Loucy (cell line): ENCODE measurements at regions not wholly inside any gene's neighbourhood (a gene's known extent, or its start where the extent isn't known, plus 50 kb on each side); places are given as distances from the start of the nearest gene placed in this dataset.
"Not testable (repeated sequence)": the region's sequence is repeated elsewhere in the genome, so short reads cannot be mapped to it uniquely, and the experiment has no call there.

ENCODE experiments used
- EZH2phosphoT487 ChIP-seq: fragments of 200-600 bp; IDR thresholded peaks from 2 replicates; pipeline ENCODE4 v1.6.1; 2018; ENCODE audit warnings: antibody characterized with exemption, mild to moderate bottlenecking, moderate library complexity, borderline replicate concordance
- TF ChIP-seq, protein P1 (sequence below): fragments of 200-600 bp; sonication (generic); conservative IDR thresholded peaks from 2 replicates; pipeline ENCODE4 v1.5.1; 2014; ENCODE audit warnings: mild to moderate bottlenecking, antibody characterized with exemption, low read length

DNA sequence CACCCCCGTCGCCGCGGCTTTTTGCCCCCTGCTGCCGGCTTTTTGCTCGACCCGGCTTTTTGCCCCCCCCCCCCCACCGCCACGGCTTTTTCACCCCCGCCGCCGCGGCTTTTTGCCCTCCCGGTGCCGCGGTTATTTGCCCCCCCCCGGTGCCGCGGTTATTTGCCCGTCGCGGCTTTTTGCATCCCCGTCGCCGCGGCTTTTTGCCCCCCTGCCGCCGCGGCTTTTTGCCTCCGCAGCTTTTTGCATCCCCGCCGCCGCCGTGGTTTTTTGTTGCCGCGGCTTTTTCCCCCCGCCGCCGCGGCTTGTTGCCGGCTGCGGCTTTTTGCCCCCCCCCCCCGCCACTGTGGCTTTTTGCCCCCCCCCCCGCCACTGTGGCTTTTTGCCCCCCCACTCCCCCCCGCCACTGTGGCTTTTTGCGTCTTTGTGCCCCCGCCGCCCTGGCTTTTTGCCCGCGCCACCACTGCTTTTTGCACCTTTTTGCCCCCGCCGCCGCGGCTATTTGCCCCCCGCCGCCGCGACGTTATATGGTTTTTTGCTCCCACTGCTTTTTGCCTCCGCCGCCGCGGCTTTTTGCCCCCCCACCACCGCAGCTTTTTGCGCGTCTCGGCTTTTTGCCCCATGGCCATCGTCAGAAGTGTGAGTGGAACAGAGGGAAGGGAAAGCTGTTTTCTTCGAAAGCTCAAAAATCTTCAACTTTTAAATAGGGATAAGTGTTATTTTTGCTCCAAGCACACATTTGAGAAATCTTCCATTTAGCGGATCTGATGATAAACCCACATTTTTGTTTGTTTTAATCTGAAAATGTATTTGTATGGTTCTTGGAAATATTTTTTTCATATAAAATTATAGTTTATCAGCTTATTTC, 2787.6 kb downstream of the RPIA start:
- TF ChIP-seq, protein P1, sequence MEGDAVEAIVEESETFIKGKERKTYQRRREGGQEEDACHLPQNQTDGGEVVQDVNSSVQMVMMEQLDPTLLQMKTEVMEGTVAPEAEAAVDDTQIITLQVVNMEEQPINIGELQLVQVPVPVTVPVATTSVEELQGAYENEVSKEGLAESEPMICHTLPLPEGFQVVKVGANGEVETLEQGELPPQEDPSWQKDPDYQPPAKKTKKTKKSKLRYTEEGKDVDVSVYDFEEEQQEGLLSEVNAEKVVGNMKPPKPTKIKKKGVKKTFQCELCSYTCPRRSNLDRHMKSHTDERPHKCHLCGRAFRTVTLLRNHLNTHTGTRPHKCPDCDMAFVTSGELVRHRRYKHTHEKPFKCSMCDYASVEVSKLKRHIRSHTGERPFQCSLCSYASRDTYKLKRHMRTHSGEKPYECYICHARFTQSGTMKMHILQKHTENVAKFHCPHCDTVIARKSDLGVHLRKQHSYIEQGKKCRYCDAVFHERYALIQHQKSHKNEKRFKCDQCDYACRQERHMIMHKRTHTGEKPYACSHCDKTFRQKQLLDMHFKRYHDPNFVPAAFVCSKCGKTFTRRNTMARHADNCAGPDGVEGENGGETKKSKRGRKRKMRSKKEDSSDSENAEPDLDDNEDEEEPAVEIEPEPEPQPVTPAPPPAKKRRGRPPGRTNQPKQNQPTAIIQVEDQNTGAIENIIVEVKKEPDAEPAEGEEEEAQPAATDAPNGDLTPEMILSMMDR, result not testable (repeated sequence)
- TF ChIP-seq EZH2phosphoT487, result not testable (repeated sequence)
